Smooth muscle cell of the brain vasculature (primary cell): ENCODE measurements at regions not wholly inside any gene's neighbourhood (a gene's known extent, or its start where the extent isn't known, plus 50 kb on each side); places are given as distances from the start of the nearest gene placed in this dataset.

ENCODE experiments used
- DNase-seq: peaks from one replicate; pipeline ENCODE4 v3.0.0-alpha.2; 2012; ENCODE audit warnings: low read depth, low spot score

DNA sequence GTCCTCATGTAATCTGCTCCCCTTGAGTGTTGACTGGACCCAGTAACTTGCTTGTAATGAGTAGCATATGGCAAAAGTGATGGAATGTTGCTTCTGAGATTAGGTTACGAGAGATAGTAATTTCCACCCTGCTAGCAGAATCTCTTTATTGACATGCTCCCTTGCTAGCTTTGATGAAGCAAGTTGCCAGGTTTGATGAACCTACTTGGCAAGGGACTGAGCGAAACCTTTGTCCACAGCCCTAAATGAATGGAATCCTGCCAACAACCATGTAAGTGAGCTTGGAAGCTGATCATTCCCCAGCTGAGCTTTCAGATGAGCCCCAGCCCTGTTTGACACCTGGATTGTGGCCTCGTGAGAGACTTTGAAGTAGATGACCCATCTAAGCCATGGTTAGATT lies 120.8 kb upstream of the PLXNC1 start:
- DNase-seq, result no peak

DNA sequence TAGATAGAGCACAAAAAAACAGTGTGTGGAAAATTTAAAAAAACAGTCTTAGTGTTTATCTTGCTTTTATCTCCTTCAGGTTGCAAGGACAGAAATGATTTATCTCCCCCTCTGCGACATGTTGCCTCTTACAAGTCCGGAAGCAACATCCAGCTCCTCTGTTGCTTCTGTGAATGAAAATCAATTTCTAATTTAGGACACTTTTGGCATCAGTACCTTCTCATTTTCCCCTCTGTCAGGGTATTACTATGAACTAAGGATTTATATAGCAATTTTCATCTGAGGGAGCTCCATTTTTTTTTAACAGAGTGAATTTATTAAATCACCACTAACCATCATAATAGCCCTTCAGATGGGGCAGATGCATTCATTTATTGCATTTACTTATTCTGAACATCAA lies 116.6 kb upstream of the PLXNC1 start:
- no peak for DNase-seq

DNA sequence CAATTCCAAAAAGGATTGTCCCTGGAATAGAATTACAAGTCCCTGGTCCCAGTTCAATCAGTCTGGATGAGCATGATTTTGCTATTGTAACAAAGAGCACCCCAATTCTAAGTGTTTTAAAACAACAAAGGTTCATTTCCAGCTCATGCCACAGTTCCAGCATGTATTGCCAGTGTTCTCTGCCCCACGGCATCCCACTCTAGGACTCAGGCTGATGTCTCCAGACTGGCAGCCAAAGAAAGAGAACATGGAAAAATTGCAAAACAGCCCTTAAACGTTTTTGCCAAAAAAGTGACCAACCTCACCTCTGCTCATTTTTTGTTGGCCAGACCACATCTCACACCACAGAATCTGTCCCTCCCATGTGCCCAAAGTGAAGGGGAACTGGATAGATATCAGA lies 116.0 kb upstream of the PLXNC1 start:
- DNase-seq, result no peak

DNA sequence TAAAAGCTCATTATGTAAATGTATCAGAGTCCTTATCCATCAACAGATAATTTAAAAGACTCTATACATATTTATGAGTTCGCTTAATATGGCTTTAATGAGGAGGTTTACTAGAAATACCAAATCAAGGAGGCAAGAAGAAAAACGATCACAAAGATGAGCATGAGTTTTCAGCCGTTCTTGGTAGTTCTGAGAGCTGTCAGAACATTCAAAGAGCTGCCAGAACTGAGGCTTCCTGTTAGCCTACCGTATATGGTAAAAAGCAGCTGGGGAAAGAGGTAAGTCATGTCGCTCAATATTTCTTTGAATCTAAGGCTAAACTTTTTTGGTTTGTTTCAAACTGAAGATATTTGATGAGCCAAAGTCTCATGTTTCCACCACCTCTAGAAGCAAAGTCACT lies 115.3 kb upstream of the PLXNC1 start:
- no peak for DNase-seq

DNA sequence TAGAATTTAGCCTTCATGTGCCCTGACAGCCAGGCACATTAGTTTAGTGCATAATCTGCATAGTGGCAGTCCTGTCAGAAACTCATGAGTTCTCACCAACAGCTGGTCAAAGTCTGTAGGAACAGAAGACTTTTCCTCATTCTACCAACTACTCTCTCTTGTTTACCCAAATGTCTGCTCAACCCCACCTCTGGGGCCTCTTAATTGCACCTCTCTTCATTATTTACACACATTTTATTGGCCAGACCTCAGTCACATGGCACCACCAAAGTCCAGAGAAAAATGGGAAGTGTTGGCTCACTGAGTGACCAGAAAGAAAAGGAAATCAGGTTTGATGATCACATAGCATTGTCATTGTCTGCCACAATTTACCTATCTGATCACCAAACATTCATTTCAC lies 114.6 kb upstream of the PLXNC1 start:
- DNase-seq, result no peak

DNA sequence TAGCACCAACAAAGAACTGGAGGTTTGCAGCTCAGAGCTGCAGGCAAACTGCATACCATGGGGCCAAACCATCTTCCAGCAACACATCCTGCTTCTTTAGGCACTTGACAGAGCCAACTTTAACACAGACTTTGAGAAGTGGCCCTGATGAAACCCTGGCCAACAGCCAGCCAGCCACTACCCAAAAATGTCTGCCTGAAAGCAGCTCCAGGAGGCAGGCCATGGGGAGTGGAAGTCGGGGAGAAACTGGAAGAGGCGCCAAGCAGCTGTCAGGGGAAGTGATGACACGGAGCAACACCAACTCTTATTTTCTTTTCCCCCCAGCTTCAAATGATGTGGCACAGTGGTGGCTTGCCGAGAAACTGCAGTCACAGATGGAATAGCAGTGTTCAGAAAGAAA lies 110.9 kb upstream of the PLXNC1 start:
- no peak for DNase-seq

DNA sequence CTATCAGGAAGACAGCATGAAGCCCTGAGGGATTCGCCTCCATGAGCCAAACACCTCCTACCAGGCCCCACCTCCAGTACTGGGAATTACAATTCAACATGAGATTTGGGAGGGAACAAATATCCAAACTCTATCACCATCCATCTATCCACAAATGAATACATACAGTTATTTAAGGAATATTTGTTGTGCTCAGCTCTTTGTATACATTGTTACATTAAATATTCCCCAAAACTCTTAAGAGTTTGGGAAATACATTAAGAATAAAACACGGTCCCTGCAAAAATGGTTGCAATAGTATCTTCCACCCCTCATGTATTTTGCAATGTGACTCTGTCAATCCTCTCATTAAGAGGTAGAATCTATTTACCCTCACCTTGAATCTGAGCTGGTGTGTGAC lies 109.8 kb upstream of the PLXNC1 start:
- no peak for DNase-seq

DNA sequence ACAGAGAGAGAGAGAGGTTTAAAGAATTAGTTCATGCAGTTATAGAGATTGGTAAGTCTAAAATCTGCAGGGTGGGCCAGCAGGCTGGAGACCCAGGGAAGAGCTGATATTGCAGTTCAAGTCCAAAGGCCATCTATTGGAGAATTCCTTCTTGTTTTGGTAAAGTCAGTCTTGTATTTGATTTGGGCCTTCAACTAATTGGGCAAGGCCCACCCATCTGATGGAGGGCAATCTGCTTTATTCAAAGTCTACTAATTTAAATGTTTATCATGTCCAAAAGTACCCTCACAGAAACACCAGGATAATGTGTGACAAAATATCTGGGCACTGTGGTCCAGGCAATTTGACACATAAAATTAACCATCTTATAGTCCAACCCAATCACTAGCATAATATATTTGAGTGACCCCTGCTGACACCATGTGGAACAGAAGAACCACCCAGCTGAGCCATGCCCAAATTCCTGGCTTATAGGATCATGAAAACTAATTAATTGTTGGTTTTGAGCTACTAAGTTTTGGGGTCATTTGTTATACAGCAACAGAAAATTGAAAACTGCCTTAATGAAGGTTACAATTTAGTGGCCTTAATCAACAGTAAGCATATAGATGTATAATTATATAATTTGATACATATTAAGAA lies 109.1 kb upstream of the PLXNC1 start:
- DNase-seq, result no peak

DNA sequence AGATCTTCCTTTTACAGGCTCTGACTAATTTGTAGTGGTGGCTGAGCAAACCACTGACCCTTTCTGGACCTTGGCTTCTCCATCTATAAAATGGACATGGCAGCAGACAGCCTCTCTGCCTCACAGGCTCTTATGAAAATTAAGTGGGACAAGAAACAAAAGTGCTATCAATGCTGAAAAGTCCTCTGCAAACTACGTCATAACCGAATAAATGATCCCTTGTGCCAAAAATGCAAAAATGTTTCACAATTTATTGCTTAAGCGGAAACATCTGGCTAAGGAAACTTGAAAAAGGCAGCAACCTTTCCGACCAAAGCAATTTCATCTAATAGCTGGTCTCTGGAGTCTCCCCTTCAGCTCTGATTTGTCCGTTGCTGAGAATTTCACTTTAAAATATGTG lies 108.5 kb upstream of the PLXNC1 start:
- DNase-seq, result no peak

DNA sequence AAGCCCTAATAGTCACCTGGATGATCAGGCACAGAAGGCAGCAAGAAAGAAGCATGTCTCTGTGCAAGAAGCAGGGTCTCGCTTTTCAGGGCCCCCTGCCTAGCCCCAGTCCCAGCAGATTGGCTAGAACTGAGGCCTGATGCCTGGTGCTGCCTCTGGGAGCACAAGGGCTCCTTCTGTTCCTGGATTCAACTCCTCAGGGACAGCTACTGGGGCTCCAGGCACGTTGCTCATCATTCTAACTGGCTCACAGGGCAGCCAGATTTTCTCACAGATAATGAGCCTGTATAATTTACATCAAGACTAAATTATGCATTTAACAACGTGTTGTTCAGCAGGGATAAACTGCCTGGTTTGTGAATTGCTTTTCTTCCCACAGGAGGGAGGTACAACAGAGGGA lies 106.5 kb upstream of the PLXNC1 start:
- no peak for DNase-seq

DNA sequence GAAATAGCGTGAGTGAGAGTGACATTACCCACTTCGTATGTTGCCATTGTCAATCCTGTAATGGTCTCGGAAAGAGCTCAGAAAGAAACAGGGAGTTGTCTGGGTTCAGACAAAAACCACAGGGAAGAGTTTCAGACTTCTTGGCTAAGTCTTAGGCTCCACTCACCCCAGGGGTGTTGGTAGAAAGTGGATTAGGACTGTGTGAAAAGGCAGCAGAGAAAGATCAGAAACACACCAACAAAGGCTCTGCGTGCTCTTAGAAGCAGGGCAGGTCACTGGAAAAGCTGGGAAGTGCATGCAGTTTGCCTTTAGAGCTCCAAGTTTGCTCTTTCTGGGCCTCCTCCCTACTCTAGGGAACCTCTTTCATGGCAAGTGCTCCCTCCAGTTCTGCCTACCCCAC lies 106.1 kb upstream of the PLXNC1 start:
- DNase-seq, result no peak

DNA sequence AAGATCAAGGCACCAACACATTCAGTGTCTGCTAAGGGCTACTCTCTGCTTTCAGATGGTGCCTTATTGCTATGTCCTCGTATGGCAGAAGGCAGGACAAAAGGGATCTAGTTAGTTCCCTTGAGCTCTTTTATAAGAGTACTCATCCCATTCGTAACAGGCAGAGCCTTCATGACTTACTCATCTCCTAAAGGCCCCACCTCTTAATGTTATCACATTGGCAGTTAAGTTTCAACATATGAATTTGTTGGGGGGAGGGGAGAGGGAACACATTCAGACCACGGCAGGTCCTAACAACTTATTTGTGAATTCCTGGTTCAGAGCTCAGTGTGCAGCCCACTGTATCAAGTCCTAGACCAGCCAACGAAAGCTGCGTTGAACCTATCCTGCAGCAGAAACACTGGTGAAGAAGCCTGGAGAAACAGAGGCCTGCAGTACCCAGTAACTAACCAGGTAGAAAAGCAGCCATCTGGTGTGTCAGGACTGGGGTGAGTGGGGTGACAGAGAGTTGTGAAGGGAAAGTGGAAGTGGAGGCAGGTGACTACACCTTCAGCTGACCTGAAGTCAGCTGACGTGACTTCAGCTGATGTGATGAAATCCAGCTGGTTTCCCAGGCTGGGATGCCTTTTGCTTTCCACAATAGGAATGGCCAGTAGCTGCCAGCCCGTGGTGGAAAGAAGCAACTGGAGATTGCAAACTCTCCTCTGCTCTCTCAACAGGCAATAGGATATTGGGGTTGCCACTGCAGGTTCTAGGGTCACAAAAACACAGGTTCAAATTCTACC lies 101.6 kb upstream of the PLXNC1 start:
- DNase-seq, result no peak

DNA sequence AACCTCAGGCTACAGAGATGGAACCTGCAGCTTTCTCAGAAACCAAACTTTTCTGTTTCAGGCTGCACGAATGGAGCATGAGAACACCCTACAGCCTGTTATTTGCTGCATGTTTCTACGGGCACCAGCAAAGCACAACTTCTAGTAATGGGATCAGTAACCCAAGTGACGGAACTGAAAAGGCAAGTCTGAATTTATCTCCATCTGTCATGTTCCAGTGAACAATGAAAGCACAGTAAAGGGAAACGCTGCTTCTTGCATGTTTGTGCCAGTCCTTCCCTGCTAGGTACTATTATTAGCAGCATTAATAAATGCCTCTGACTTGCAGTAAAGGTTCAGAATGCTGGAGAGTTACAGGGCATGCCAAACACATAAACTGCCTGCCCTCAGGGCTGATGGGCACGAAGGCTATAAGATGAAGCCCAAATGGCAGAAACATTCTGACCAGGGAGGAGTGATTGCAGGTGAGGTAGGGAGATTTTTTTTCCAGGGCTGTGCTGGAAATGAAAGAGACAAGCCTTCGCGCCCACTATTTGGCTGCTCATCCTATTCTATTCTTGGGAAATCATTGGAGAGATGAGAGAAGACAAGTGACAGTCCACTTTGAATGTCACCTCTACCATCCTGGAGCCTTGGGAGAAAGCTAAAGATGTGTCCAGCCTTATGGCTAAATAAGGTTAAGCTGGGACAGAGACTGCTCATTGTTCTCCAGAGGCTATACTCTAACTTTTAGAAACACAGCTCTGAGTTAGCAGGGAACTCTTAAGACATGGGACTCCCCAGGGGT lies 100.4 kb upstream of the PLXNC1 start:
- DNase-seq, result no peak

DNA sequence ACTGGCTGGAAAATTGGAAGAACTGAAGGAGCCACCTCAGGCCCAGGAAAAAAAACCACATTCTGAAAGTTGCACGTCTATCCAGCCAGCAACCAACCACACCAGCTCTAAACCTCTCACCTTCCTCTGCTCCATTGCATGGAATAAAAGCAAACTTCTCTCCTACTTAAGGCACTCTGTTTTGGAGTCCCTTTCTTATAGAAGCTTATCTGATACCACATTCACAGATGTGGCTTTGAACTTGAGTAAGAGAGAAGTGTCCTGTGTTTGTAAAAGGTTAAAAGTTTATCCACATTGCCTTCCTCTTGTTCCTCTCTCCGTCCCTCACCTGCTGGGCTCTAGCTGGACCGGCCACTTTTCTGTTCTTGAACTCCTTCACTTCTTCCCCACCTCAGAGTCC lies 99.6 kb upstream of the PLXNC1 start:
- DNase-seq, result no peak

DNA sequence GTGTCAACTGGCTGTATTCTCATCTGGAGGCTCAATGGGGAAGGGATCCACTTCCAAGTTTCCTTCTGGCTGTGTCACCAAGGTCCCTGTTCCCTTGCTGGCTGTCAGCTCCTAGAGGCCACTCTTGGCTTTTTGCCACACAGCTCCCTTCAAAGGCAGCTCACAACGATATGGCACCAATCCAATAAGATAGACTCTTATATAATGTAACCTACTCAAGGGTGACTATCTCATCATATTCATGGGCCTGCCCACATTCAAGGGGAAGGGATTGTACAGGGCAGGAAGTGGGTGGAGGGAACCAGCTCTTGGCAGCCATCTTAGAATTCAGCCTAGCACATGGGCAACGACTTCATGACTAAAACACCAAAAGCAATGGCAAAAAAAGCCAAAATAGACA lies 98.7 kb upstream of the PLXNC1 start:
- DNase-seq, result no peak

DNA sequence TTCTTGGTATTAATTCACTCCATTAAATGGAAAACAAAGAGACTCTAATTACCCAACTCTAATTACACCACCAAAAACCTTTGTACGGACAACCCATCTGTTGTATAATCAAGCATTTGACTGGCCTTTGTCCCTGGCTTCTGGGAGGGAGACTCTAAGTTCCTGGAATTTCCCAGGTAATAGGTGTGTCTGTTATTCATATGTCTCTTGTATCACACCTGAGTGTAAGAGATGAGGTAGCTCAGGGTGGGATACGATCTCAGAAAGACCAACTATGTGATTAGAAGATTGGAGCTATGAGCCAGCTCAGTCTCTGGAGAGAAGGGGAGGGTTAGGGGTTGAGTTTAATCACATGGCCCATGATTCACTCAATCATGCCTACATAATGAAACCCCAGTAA lies 94.7 kb upstream of the PLXNC1 start:
- DNase-seq, result no peak

DNA sequence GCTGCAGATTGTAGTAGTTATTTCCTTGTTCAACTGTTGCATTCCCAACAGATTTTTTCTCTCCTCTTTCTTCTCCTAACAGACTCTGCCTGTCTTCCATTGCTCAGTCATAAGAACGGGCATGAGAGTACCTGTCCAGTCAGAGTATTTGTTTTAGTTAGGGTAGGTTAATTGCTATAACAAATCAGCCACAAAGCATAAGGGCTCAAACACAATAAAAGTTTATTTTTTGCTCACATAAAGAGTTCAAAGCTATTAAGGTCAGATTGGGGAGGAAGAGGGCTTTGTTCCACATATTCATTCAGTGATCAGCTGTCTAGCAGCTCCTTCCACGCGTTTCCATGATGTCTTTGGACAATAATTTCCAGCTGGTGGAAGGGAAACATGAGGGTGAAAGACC lies 92.8 kb upstream of the PLXNC1 start:
- DNase-seq, result no peak

DNA sequence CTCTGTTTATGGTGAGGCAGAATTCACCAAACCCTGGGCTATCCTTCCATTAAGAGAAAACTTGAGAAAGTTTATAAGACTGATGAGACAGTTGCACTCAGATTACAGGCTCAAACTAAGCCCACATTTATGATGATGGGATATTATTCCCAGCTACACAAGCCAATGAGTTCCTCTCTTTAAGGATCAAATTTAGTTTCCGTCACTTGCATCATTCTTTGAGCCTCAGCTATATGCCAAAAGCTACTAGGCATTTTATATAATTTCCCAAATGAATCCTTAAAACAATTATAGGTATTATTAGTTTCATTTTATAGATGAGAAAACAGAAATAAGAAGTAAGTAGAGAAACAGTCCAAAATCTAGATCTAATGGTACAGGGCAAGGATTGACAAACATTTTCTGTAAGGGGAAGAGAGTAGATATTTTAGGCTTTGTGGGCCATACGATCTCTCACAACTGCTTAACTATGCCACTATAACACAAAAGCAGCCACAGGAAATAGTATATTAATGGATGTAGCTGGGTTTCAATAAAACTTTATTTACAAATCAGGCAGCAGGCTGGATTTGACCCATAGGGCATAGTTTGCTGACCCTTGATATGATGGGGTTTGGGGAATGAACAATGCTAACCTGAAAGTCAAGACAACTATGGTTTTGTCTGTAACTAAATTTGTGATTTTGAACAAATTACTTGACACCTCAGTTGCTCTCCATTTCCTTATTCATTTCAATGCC lies 91.8 kb upstream of the PLXNC1 start:
- DNase-seq, result no peak

DNA sequence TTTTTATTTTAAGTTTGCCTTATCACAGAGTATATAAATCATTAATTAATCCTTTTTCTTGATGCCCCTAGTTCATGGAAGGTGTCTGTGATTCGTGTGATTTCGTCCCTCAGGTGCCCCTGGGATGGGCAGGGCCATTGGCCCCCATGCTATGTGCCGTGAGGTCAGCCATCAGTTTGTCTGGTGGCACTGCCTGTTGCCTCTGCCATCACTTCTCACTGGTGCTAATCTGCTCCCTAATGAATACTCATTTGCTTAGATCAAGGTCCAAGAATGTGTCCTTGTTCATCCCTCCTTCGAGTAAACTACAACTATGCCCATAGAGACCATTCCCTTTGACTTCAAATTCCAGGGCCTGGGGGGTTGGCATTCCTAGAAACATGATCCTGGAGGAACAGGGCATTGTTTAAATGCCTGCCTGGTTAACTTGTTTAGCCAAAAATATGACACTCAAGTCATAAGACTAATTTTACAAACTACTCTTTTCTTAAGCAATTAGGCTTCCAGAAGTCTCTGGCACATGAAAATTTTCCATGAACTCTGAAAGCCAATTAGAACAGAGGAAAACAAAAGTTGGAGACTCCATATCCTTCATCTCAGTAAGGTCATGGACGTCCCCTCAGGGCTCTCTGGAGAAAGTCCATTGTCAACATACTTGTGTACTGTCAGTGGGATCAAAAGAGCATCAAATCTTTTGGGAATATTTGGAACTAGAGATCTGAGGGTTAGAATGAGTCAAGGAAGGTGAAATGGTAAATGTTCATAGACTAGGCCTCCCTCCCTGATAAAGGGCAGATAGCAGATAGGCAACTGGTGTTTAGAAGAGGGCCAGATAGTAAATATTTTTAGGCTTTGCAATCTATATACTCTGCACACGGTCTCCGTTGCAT lies 90.9 kb upstream of the PLXNC1 start:
- no peak for DNase-seq

DNA sequence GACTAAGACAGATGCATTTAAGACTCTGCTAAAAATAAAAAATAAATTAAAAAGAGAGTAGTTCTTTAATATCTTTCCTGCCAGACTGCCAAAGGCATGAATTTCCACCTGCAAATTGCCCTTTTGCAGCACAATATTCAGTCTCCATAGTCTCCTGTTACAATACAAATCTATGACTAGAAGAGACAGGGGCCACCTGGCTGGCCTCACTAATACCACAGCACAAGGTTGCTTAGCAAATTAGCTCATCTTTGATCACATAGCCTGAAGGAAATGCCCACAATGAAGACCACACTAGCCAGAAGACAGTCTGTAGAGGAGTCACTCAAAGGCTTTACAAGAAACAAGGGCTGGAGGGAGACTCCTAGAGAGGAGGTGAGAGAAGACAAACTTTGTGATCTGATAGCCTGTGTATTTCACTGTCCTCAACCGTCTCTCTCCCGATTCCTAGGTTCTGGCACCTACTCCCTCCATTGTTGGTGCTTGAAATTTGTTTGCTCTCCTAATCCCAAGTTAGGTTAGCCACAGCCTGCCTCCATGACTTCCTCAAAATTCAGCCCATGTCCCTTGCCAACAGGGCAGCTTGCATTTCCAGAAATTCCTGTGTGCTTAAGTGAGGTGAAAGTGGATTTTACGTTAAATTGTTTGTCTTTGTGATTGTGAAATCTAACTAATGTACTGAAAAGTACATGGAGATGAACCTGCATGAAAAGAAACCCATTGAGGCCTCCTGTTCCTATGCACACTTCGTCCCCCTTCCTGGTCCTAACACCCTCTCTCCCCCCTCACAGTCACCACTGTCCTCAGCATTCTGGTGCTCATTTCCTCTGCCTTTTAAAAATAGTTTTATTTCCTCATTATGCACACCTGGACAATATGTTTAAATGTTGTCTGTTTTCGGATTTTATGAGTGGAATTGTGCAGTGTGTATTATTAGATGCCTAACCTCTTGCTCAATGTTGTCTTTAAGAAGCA lies 88.7 kb upstream of the PLXNC1 start:
- DNase-seq, result no peak
